Hepatocyte (in vitro differentiated cells): ENCODE measurements at regions not wholly inside any gene's neighbourhood (a gene's known extent, or its start where the extent isn't known, plus 50 kb on each side); places are given as distances from the start of the nearest gene placed in this dataset.
"Not testable (repeated sequence)": the region's sequence is repeated elsewhere in the genome, so short reads cannot be mapped to it uniquely, and the experiment has no call there.

ENCODE experiments used
- EZH2 ChIP-seq: fragments of 200-600 bp; sonication (generic); IDR thresholded peaks from 2 replicates; pipeline ENCODE4 v1.6.1; 2016; ENCODE audit warnings: antibody characterized with exemption, mild to moderate bottlenecking, borderline replicate concordance
- TF ChIP-seq, protein P1 (sequence below): fragments of 200-600 bp; sonication (generic); IDR thresholded peaks from 2 replicates; pipeline ENCODE4 v1.5.1; 2016; ENCODE audit warnings: antibody characterized with exemption, mild to moderate bottlenecking; ENCODE audit not compliant: poor library complexity

- TF ChIP-seq EZH2: not testable (repeated sequence)
- TF ChIP-seq, protein P1, sequence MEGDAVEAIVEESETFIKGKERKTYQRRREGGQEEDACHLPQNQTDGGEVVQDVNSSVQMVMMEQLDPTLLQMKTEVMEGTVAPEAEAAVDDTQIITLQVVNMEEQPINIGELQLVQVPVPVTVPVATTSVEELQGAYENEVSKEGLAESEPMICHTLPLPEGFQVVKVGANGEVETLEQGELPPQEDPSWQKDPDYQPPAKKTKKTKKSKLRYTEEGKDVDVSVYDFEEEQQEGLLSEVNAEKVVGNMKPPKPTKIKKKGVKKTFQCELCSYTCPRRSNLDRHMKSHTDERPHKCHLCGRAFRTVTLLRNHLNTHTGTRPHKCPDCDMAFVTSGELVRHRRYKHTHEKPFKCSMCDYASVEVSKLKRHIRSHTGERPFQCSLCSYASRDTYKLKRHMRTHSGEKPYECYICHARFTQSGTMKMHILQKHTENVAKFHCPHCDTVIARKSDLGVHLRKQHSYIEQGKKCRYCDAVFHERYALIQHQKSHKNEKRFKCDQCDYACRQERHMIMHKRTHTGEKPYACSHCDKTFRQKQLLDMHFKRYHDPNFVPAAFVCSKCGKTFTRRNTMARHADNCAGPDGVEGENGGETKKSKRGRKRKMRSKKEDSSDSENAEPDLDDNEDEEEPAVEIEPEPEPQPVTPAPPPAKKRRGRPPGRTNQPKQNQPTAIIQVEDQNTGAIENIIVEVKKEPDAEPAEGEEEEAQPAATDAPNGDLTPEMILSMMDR: not testable (repeated sequence)
Observed at GRCh38 chr15:20056871-20057270, 484.7 kb downstream of the GOLGA6L6 start.
